ENCODE measurements at regions not wholly inside any gene's neighbourhood (a gene's known extent, or its start where the extent isn't known, plus 50 kb on each side); places are given as distances from the start of the nearest gene placed in this dataset.
"Not testable (repeated sequence)": the region's sequence is repeated elsewhere in the genome, so short reads cannot be mapped to it uniquely, and the experiment has no call there.

DNA sequence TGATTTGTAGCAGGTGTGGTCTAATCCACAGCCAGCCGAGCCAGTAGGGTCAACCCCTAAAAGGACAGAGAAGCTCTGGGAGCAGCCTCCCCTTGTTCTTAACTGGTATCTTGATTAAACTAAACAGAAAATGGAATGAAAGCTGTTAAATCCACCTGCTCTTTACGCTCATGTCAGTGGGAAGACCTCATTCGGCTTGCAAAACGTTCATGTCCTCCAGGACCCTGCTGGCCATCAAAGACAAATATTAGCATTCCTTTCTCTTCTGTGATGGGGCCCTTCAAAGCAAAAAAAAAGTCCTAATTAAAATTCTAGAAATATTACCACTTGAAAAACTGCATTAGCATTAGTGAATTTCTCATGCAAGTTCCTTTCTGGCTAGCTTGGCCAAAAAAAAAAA lies 355.0 kb downstream of the ANAPC1 start:
- not testable (repeated sequence) for DNase-seq (ENCODE audit: low spot score)

DNA sequence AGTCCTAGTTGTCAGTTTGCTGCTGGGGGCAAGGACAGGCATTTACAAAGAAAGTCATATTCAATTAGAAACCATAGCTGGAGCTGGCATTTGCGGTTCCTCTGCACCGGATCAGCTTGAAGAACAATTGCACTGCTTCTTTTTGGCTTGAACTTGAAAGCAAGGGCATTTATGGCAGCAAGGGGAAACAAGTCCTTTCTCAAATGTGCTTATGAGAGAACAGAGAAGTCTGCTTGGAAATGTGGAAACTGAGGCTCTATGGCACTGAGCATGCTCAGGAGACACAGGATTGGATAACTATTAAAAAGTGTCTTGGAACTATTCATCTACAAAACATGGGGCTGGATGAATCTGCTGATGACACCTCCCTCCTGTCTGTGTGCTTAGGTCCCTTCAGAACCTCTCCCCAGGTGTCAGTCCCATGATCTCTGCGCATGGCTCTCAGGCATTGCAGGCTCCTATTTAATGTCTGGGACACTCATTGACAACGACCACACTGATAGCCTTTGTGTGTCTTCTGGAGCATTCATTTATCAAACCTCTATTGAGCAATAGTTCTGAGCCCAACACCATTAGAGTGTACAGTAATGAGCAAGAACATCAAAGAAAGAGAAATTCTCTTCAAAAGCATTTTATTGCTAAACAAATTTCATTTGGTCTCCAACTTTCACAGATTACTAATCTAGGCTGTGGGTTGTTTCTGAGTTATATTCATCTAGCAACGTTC lies 353.6 kb downstream of the ANAPC1 start:
- not testable (repeated sequence) for DNase-seq (ENCODE audit: low spot score)

DNA sequence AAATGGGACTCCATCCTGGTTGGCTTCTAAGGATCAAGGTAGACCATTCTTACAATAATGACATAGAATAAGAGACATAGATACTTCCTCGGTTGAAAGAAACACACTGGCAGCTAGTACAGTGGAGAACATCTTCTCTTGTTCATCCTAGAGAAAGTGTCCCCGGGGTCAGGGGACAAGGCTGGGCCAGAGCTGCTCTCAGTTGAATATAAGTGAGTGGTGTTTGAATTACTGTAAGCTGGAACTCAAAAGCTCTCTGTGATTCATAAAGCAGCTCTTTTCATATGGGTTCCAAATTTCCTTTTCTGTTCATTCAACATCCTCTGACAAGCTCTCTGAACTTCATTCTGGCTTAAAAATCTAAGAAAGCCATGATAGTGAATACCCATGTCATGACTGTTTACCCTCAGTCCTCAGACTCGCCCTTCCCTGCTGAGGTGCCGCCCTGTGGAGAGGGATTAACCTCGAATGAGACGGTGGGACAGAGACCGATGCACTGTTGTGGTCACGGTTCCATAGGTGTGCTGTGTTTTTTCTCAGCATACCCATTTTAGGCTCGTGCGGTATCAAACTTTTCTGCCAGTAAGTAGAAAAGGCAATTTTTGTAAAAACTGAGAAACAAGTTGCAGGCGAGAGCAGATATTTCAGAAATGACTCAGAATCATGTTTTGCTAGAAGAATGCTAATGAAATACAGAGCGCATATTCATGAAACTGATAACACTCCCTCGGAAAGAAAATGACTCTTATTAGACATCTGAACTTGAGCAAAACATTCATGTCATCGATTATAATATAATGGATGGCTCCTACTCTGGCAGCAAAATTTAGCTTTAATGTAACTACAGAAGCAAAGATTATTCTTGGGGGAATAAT lies 351.1 kb downstream of the ANAPC1 start:
- DNase-seq (ENCODE audit: low spot score) = not testable (repeated sequence)

DNA sequence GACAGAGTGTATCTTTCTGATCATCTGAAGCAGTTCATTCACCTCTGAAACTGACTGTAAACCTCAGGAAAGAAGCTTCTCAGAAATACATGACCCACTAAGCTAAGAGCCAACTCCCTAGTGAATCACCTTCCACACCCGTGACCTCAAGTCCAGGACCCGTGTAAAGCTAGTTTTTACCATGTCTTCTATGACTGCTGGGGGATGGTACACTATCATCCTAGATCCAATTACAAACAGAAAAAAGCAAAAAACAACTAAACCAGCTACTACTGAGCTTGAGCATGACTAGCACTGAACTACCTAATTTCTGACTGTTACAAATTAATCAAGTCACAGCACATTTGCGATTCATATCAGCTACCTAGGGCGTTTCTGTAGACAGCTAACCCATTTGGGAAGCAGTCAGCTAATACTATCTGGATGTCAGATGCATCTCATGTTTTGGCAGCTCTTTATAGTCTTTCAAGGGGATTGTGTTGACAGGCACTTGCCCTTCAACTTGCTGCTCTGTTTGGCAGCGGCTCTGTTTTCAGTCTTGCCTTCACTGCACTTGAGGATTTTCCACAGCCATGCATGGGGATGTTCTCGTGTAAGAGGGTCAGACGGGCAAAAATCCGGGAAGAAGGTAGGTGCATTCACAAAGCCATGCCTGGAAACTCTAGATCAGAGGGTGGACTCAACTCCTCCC lies 350.3 kb downstream of the ANAPC1 start:
- not testable (repeated sequence) for DNase-seq (ENCODE audit: low spot score)

DNA sequence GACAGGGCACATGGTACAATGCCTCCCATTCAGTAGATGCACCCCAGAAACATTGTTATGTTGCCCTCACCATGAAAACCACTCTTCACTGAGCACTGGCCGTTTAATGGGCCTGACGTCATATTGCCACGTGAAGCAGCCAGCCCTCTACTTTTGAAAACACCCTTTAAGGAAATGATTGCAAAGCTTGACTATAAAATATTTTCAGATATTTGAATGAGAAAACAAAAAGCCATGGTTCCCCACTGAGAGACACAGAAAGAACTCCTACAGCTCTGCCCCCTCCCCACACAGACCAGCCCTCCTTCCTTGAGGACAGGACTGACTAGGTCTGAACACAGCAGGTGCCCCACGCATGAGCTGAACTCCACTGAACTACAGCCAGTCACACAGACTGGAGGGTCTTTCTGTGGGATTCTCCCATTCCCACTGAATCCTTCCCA lies 349.1 kb downstream of the ANAPC1 start:
- DNase-seq (ENCODE audit: low spot score) = no peak

DNA sequence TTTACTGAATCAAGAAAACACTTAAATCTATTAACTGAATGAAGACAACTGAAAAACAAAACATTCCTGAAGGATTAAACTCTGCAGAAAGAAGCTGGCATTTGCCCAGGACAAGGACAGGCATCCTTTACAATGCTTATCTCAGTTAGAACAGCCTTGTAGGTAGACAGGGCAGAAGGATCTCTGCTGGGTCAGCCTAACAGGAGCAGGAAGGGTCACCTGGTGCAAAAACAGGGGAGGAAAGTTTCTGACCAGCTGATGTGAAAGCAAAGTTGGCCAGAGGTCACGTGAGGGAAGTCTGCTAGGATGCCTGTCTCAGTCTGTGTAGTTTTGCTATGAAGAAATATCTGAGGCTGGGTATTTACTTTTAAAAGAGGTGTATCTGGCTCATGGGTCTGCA lies 348.6 kb downstream of the ANAPC1 start:
- no peak for DNase-seq (ENCODE audit: low spot score)

DNA sequence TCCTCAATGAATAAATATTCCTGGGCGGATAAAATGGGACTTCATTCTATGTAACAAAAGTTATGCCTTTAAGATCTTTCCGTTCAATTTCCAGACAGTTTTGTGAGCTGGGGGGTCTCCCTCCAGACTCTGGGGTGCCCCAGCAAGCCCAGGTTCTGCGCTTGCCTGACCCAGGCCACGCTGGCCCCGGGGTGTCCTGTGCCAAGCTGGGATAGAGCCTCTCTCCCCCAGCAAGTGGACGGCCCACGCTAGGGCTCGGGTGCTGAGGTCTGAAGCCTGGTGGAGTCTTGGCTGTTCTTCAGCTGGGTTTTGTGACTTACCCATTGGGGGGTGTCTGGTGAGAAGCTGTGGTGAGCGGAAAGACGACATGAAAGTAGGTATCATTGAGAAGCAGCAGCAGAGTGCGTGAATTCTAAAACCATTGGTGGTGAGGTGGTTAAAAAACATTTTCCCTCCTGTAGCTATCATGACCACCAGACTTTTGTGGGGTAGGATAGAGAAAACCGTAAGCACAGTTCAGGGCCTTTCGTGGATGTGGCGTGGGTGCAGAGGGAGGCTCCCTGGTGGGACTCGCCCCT lies 346.8 kb downstream of the ANAPC1 start:
- DNase-seq (ENCODE audit: low spot score) = no peak

DNA sequence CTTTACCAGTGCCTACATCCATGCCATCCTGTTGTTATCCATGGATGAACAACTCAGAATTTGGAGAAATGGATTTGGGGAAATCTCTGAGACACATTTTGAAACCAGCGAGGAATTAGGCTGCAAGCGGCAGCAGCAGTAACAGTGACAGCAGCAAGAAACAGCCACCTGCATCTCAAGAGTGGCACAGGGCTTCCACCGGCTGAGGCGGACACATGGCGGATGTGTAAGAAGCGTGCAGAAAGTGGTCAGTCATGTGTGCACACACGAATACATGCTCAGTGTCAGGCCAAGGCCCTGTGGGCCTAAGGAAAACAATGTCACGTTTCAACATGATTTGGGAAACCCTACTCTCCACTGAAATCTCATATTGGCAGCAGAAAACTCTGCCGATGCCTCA lies 344.0 kb downstream of the ANAPC1 start:
- DNase-seq (ENCODE audit: low spot score) = not testable (repeated sequence)

DNA sequence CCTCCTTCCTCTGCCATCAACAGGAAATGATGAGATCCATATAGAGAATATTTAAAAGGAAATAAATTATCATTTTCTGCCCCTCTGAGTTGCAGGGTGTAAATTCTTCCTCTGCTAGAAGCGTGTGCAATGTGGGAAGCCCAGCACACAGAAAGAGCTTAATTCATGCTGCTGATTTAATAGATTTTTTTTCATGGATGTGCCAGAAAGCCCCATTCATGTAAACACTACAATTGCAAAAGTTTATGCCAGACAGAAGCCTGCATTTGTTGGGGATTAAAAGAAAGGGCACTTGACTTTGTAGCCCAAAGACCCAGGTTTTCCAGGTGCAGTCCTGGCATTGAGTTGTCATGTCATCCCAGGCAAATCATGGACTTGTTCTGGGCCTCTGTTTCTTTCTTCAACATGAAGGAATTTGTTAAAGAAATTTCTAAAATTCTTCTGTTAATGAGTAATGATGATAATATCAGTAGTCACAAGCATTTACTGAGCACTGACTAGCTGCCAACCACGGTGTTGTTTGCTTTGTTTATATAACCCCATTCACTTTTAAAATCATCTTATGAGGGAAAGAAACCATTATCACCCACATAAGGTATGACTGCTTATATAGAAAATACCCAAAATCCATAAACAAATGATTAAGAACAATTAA lies 341.7 kb downstream of the ANAPC1 start:
- DNase-seq (ENCODE audit: low spot score) = not testable (repeated sequence)

DNA sequence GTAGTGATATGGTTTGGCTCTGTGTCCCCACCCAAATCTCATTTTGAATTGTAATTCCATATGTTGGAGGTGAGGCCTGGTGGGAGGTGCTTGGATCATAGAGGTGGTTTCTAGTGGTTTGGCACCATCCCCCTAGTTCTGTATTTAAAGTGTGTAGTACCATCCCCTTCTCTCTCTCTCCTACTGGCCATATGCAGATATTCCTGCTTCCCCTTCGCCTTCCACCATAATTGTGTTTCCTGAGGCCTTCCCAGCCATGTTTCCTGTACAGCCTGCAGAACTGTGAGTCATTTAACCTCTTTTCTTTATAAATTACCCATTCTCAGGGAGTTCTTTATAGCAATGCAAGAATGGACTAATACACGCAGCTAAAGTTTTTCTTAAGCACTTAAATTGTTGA lies 340.0 kb downstream of the ANAPC1 start:
- not testable (repeated sequence) for DNase-seq (ENCODE audit: low spot score)

DNA sequence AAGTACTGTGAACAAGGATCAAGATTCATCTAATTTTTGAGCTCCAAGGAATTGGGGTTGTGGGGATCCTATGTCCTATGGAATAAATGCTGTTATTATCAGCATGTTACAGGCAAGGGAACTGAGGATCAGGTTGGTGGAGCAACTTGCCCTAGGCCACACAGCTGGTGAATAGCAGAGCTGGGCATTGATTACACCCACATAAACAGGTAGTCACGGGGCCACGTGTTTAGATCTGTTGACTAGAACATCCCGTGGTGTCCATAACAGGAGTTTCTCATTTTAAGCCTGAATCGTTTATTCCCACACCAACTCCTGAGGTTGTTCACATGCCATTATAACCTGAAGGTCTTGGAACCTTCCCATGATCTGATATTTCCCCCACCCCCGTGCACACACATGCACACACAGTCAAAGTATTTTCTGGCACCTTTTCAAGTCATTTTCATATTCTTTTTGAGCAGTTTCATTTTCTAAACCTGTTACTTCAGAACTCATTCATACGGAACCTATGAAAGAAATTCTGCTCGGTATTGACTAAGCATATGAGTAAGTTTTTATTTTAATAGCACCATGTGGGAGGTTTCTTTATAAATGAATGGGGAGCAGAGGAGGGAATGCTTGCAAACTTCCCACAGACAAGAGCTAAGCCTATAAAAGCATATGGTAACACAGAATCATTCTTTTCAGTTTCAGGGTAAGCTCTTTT lies 338.1 kb downstream of the ANAPC1 start:
- DNase-seq (ENCODE audit: low spot score) = not testable (repeated sequence)

DNA sequence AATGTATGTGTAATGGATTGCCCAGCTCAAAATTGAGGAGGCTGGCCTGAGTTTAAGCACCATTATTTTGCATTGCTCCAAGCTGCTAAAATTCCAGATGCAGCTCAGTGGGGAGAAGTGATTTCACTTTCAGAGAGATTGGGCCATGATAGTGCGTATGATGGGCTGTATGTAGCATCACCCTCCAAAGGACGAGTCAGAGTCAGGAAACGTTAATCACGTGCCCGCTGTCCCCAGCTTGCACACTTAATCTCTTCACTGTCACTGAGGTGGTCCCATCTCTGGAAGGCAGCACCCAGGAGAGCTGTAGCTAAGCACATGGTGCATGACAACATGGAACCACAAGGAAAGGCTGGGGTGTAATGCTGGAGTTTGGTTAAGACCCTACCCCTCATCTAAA lies 337.4 kb downstream of the ANAPC1 start:
- not testable (repeated sequence) for DNase-seq (ENCODE audit: low spot score)

DNA sequence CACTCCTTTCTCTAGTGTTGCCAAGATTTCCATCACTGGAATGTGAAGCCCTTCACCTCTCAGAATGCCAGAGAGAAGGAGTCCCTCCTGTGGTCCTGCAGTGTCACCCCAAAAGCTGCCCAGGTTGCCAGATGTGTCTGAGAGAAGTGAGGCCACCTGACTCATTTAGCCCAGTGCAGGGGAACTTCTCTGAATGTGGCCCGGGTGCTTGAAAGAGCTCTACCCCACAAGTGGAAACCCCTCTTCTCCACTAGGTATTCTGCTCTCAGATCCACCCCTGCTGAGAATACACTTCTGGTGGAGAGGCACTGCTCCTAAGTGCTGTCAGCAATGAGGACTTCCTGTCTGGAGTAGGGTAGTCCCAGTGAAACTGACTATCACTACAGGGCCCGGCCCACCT lies 334.8 kb downstream of the ANAPC1 start:
- not testable (repeated sequence) for DNase-seq (ENCODE audit: low spot score)

DNA sequence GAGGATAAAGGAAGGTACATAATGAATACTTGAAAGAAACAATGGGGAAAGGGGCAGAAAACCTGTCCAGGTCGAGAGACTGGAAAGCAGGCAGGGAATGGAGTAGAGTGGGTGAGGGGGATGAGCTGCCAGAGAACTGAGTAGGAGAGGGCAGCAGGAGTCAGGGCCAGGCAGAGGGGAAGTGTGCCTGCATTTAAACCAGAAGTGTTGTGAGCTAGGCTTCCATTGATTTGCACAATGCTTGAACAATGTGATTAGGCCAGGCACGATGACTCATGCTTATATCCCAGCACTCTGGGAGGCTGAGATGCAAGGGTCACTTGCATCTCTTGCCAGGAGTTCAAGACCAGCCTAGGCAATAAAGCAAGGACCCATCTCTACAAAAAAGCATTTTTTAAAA lies 332.6 kb downstream of the ANAPC1 start:
- DNase-seq (ENCODE audit: low spot score) = not testable (repeated sequence)

DNA sequence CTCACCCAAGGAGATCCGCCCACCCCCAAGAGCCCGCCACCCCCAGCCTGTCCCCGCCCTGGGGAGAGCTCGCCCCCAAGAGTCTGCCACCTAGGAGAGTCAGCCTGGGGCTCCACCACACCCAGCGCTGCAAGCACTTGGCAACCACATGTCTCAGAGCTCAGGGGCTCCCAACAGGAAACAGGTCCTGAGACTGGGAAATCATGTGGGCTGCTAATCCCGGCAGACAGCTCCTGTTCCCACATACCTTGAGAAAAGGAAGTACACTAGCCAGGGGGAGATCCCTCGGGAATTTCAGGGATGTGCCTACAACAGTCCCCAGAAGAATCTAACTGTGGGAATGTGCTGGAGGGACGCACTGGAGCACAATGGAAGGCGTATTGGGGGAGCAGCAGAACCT lies 331.4 kb downstream of the ANAPC1 start:
- DNase-seq (ENCODE audit: low spot score) = not testable (repeated sequence)

DNA sequence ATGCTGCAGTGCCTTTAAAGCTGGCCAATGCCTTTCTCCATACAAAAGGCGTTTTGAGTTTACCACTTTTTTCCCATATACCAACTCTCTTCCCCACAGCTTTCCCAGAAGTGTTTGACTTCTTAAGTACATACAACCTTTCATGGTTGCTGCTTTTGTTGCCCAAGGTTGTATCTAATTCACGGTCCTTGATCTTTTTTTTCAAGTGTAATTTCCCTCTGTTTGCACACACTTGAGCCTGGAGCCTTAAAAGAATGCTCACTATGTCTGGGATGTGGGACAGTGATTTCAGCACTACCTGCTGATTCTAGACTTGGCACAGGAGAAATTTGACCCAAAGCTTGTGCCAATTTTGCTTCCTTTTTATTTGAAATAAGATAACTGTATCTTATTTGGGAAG lies 324.7 kb downstream of the ANAPC1 start:
- DNase-seq (ENCODE audit: low spot score) = not testable (repeated sequence)

DNA sequence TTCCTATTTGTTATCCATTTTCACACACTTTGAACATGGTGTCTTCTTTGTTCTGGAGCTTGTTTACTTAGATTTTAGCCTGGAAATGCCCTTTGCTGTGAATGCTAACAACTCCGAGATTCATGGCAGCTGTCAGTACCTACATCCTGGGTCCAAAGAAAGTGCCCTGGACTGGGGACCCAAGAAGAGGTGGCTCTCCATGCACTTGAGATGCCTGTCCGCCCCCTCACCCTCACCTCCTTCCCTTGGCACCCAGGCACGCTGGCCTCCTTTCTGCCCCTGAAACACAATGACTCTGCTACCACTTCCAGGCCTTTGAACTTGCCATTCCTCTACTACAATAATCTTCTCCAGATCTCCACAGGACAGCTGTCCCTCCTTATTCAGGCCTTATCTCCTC lies 324.2 kb downstream of the ANAPC1 start:
- not testable (repeated sequence) for DNase-seq (ENCODE audit: low spot score)

DNA sequence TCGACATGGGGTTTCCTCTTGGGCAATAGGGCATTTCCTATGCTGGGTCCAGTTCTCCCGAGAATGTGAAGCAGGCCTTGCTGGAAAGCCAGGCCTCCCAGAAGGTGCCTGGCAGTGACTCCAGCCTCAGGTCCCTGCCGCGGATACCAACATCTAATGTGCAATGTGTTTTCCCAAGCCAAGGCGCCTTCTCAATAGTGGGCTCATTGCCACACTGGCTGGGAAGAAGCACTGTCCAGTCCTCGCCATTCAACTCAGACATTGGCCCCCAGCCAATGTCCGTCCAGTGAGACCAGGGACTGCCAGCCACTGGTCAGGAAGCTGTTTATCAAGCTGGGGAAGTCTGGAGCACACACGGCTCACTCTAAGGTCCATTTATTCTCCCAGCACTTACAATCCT lies 317.9 kb downstream of the ANAPC1 start:
- not testable (repeated sequence) for DNase-seq (ENCODE audit: low spot score)

DNA sequence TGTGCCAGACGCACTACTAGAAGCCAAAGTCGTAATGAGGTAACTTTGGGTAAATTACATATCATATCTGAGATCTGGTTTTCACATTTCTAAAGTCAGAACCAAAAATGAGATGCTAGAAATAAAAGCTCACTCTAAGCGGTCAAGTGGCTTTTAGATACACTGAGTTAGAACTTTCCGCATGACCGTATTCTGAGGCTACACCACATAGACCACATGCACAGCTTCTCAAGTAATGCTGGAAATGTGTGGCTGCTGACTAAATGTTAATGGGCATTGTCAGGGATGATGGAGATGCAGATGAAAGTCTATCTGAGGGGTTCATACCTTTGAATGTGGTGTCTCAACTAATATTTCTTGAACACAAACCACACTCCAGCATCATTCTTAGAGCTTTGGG lies 316.8 kb downstream of the ANAPC1 start:
- not testable (repeated sequence) for DNase-seq (ENCODE audit: low spot score)

Measured in SK-N-DZ (cell line).